Fibroblast of skin of scalp (primary cell): ENCODE measurements at regions not wholly inside any gene's neighbourhood (a gene's known extent, or its start where the extent isn't known, plus 50 kb on each side); places are given as distances from the start of the nearest gene placed in this dataset.
"Not testable (repeated sequence)": the region's sequence is repeated elsewhere in the genome, so short reads cannot be mapped to it uniquely, and the experiment has no call there.

Experiments used
- DNase-seq: peaks from one replicate; pipeline ENCODE4 v3.0.0-alpha.2; 2013

- peak; percentile 92 for DNase-seq
Measured at GRCh38 chr4:26048378-26048882, 134.4 kb downstream of the SMIM20 start.

- DNase-seq, result peak; percentile 35
Measured at GRCh38 chr4:26048950-26049349, 134.9 kb downstream of the SMIM20 start.

- DNase-seq, result no peak
Measured at GRCh38 chr4:26049447-26049846, 135.4 kb downstream of the SMIM20 start.

- DNase-seq, result no peak
Measured at GRCh38 chr4:26050212-26050643, 136.2 kb downstream of the SMIM20 start.

- DNase-seq, result no peak
Measured at GRCh38 chr4:26050671-26051070, 136.7 kb downstream of the SMIM20 start.

GRCh38 chr4:26051240-26051639 is 137.2 kb downstream of the SMIM20 start:
- DNase-seq, result no peak

GRCh38 chr4:26052663-26053541 is 138.9 kb downstream of the SMIM20 start:
- DNase-seq, result peak; percentile 23

- DNase-seq, result no peak
Measured at GRCh38 chr4:26053761-26054160, 139.7 kb downstream of the SMIM20 start.

GRCh38 chr4:26055855-26056254 is 141.8 kb downstream of the SMIM20 start:
- no peak for DNase-seq

GRCh38 chr4:26056406-26056805 is 142.4 kb downstream of the SMIM20 start:
- no peak for DNase-seq

GRCh38 chr4:26057839-26058238 is 143.8 kb downstream of the SMIM20 start:
- not testable (repeated sequence) for DNase-seq

GRCh38 chr4:26058537-26058936 is 144.5 kb downstream of the SMIM20 start:
- DNase-seq, result peak; percentile 44

- DNase-seq, result no peak
Measured at GRCh38 chr4:26059391-26060154, 145.6 kb downstream of the SMIM20 start.

- DNase-seq, result peak; percentile 49
Measured at GRCh38 chr4:26060286-26060685, 146.3 kb downstream of the SMIM20 start.

GRCh38 chr4:26061248-26061986 is 147.4 kb downstream of the SMIM20 start:
- peak; percentile 51 for DNase-seq

- peak; percentile 79 for DNase-seq
Measured at GRCh38 chr4:26062215-26062614, 148.2 kb downstream of the SMIM20 start.

- DNase-seq, result not testable (repeated sequence)
Measured at GRCh38 chr4:26064009-26064408, 150.0 kb downstream of the SMIM20 start.

- DNase-seq, result no peak
Measured at GRCh38 chr4:26065833-26066232, 151.8 kb downstream of the SMIM20 start.

GRCh38 chr4:26067035-26067434 is 153.0 kb downstream of the SMIM20 start:
- DNase-seq, result no peak

GRCh38 chr4:26069218-26069617 is 155.2 kb downstream of the SMIM20 start:
- peak; percentile 36 for DNase-seq

GRCh38 chr4:26071688-26072087 is 157.7 kb downstream of the SMIM20 start:
- DNase-seq, result no peak

- DNase-seq, result no peak
Measured at GRCh38 chr4:26073886-26074560, 160.0 kb downstream of the SMIM20 start.
